ENCODE measurements at regions not wholly inside any gene's neighbourhood (a gene's known extent, or its start where the extent isn't known, plus 50 kb on each side); places are given as distances from the start of the nearest gene placed in this dataset.

DNA sequence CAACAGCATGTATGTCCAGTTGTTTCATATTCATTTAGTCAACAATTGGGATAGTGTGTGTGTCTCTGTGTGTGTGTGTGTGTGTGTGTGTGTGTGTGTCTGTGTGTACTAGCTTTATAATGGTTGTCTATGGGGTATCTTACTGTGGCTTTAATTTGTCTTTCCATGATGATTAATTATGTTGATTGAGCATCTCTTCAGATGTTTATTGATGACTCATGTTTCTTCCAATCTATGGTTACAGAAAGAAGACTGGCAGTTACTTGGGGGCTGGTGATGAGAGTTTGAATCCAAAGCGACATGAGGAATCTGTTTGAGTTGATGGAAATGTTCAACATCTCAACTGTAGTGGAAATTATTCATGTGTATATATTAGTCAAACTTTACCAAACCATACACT, 440.1 kb downstream of the ZNF385D start:
- H3K4me1 Mint-ChIP-seq (ENCODE audit: low read depth): no peaks in the 10 kb centered on the region
- Histone ChIP-seq H3K9me3 (ENCODE audit: control insufficient read depth in 1 of 2, insufficient read depth in 1 of 2, low read length in 2 of 2) (peaks cover 0 to 11% of the 10 kb centered on the region in 2 experiments), H3K36me3 (ENCODE audit: insufficient read depth, low read length) (no peaks in the 10 kb centered on the region), H3K4me1 (ENCODE audit: insufficient read depth, low read length) (no peaks in the 10 kb centered on the region), H3K4me3 (ENCODE audit: low read length) (no peak overlapping the region), H3K27me3 (ENCODE audit: control insufficient read depth in 1 of 2, insufficient read depth in 2 of 2, low read length in 2 of 2) (no peaks in the 10 kb centered on the region), H3K27ac (ENCODE audit: low read depth in 1 of 2, low read length in 2 of 2) (no peak overlapping the region)
- peaks cover 17% of the 10 kb centered on the region for H3K9me3 Mint-ChIP-seq
- H3K36me3 Mint-ChIP-seq (ENCODE audit: low read depth): no peaks in the 10 kb centered on the region
- H3K27me3 Mint-ChIP-seq: no peaks in the 10 kb centered on the region
- TF ChIP-seq, protein P1, sequence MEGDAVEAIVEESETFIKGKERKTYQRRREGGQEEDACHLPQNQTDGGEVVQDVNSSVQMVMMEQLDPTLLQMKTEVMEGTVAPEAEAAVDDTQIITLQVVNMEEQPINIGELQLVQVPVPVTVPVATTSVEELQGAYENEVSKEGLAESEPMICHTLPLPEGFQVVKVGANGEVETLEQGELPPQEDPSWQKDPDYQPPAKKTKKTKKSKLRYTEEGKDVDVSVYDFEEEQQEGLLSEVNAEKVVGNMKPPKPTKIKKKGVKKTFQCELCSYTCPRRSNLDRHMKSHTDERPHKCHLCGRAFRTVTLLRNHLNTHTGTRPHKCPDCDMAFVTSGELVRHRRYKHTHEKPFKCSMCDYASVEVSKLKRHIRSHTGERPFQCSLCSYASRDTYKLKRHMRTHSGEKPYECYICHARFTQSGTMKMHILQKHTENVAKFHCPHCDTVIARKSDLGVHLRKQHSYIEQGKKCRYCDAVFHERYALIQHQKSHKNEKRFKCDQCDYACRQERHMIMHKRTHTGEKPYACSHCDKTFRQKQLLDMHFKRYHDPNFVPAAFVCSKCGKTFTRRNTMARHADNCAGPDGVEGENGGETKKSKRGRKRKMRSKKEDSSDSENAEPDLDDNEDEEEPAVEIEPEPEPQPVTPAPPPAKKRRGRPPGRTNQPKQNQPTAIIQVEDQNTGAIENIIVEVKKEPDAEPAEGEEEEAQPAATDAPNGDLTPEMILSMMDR (IDR thresholded peaks at IDR 0.05): no peak
- ATAC-seq (ENCODE audit: poor library complexity): no peak
- no peak overlapping the region for H3K27ac Mint-ChIP-seq
- no peak overlapping the region for H3K4me3 Mint-ChIP-seq
- intact Hi-C loops (cut with DNase I, micrococcal nuclease): no loop called here
- ChIA-PET POLR2A (no interaction called here), CTCF (no interaction called here)
- DNase-seq: no peak

DNA sequence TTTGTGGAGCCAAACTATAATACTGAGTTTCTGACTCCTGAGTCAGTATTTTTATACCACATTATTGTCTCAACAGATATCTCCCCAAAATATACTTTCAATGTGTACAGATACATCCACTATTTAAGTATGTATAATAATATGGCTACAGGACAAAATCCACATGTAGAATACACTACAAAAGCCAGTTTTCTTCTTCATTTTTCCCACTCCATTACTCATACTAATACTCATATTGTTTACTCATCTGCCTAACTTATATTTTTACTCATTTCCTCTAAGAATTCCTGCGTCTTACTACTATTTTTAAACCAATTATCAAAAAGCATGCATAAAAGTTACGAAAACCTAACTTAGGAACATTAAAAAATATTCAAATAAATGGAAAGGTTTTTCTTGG, 440.8 kb downstream of the ZNF385D start:
- TF ChIP-seq, protein P1 (IDR thresholded peaks at IDR 0.05): no peak
- Histone ChIP-seq H3K27ac (ENCODE audit: low read depth in 1 of 2, low read length in 2 of 2) (no peak overlapping the region), H3K9me3 (ENCODE audit: control insufficient read depth in 1 of 2, insufficient read depth in 1 of 2, low read length in 2 of 2) (peaks cover 0 to 11% of the 10 kb centered on the region in 2 experiments), H3K36me3 (ENCODE audit: insufficient read depth, low read length) (no peaks in the 10 kb centered on the region), H3K4me3 (ENCODE audit: low read length) (no peak overlapping the region), H3K27me3 (ENCODE audit: control insufficient read depth in 1 of 2, insufficient read depth in 2 of 2, low read length in 2 of 2) (no peaks in the 10 kb centered on the region), H3K4me1 (ENCODE audit: insufficient read depth, low read length) (no peaks in the 10 kb centered on the region)
- no peaks in the 10 kb centered on the region for H3K36me3 Mint-ChIP-seq (ENCODE audit: low read depth)
- no peaks in the 10 kb centered on the region for H3K4me1 Mint-ChIP-seq (ENCODE audit: low read depth)
- intact Hi-C loops (cut with DNase I, micrococcal nuclease): no loop called here
- POLR2A ChIA-PET: no interaction called here
- H3K27me3 Mint-ChIP-seq: no peaks in the 10 kb centered on the region
- CTCF ChIA-PET: no interaction called here
- H3K4me3 Mint-ChIP-seq: no peak overlapping the region
- DNase-seq: no peak
- H3K9me3 Mint-ChIP-seq: peaks cover 19% of the 10 kb centered on the region
- H3K27ac Mint-ChIP-seq: no peak overlapping the region
- no peak for ATAC-seq (ENCODE audit: poor library complexity)

DNA sequence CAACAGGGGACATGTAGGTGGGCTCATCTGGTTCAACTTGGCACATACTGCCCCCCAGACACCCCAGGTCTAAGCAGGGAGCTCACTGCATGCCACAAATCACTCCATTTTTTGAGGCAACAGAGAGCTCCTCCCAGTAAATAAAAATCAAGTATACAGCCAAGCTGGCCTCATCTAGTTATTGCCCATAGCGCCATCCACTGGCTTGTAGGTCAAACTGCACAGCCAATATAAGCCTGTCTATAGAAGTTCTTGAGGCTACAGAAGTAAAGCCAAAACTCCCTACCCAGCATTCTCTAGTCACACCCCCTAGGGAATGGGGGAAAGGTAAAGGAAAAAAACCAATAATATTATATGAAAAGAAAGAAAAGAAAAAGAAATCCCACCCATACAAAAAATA, 453.7 kb downstream of the ZNF385D start:
- no peaks in the 10 kb centered on the region for H3K4me1 ChIP-seq (ENCODE audit: insufficient read depth, low read length)
- no peaks in the 10 kb centered on the region for H3K27me3 Mint-ChIP-seq
- H3K4me1 Mint-ChIP-seq (ENCODE audit: low read depth): no peaks in the 10 kb centered on the region
- no peaks in the 10 kb centered on the region for H3K36me3 ChIP-seq (ENCODE audit: insufficient read depth, low read length)
- no peak overlapping the region for H3K27ac Mint-ChIP-seq
- ChIA-PET POLR2A (no interaction called here), CTCF (no interaction called here)
- no peak overlapping the region for H3K4me3 Mint-ChIP-seq
- DNase-seq: no peak
- no peak for ATAC-seq (ENCODE audit: poor library complexity)
- H3K27me3 ChIP-seq (ENCODE audit: control insufficient read depth in 1 of 2, insufficient read depth in 2 of 2, low read length in 2 of 2): no peaks in the 10 kb centered on the region
- no peaks in the 10 kb centered on the region for H3K36me3 Mint-ChIP-seq (ENCODE audit: low read depth)
- TF ChIP-seq, protein P1 (IDR thresholded peaks at IDR 0.05): no peak
- no peak overlapping the region for H3K27ac ChIP-seq (ENCODE audit: low read depth in 1 of 2, low read length in 2 of 2)
- peaks cover 6% of the 10 kb centered on the region for H3K9me3 Mint-ChIP-seq
- H3K4me3 ChIP-seq (ENCODE audit: low read length): no peak overlapping the region
- H3K9me3 ChIP-seq (ENCODE audit: control insufficient read depth in 1 of 2, insufficient read depth in 1 of 2, low read length in 2 of 2): peaks cover 0 to 8% of the 10 kb centered on the region in 2 experiments
- intact Hi-C loops (cut with DNase I, micrococcal nuclease): no loop called here
